Tibial nerve (tissue), 4 donors: ENCODE measurements at regions not wholly inside any gene's neighbourhood (a gene's known extent, or its start where the extent isn't known, plus 50 kb on each side); places are given as distances from the start of the nearest gene placed in this dataset.

ENCODE experiments used
- DNase-seq, 2 donors: peaks; one replicate each; pipeline ENCODE4 v3.0.0-alpha.2; 2019; ENCODE audit warnings: low spot score in 2 of 2
- H3K27ac ChIP-seq, 4 donors: fragments of 200-600 bp; sonication (generic) in 3 of 4; one replicate each; pipeline ENCODE4 v1.5.1; 2017 to 2019; ENCODE audit warnings: mild to moderate bottlenecking in 1 of 4
- H3K27me3 ChIP-seq, 2 donors: fragments of 200-600 bp; sonication (generic) in 1 of 2; one replicate each; pipeline versions ENCODE4 v1.5.1 to v1.6.0; 2017 to 2019
- H3K36me3 ChIP-seq, 3 donors: fragments of 200-600 bp; sonication (generic); one replicate each; pipeline ENCODE4 v1.5.1; 2018 to 2019
- H3K4me1 ChIP-seq, 4 donors: fragments of 200-600 bp; sonication (generic) in 3 of 4; one replicate each; pipeline ENCODE4 v1.5.1; 2017 to 2019
- H3K4me3 ChIP-seq, 4 donors: fragments of 200-600 bp; sonication (generic) in 3 of 4; one replicate each; pipeline ENCODE4 v1.5.1; 2017 to 2019; ENCODE audit warnings: mild to moderate bottlenecking in 1 of 4, moderate library complexity in 1 of 4
- H3K9me3 ChIP-seq, 4 donors: fragments of 200-600 bp; sonication (generic) in 3 of 4; one replicate each; pipeline ENCODE4 v1.5.1; 2017 to 2019
- EP300 ChIP-seq, 2 donors: sonication (generic); formaldehyde crosslinking; IDR thresholded peaks; one replicate each; pipeline ENCODE4 v1.6.1; 2017; ENCODE audit warnings: antibody characterized with exemption in 2 of 2, mild to moderate bottlenecking in 1 of 2
- POLR2A ChIP-seq, 2 donors: fragments of 450-650 bp; IDR thresholded peaks; one replicate each; pipeline ENCODE4 v1.6.1; 2017; ENCODE audit warnings: antibody characterized with exemption in 2 of 2, mild to moderate bottlenecking in 2 of 2, moderate library complexity in 2 of 2
- WGBS, 2 donors: methylation state at CpG; one replicate each; pipeline ENCODE4 v1.1.5; 2018; 5-methylcytosine and 5-hydroxymethylcytosine counted together
- TF ChIP-seq, protein P1 (sequence below), 5 experiments: fragments of 200-600 bp in 3 of 5; fragments of 450-650 bp in 2 of 5; sonication (generic) in 3 of 5; IDR thresholded peaks; one replicate each; pipeline ENCODE4 v1.5.1; 2016 to 2019; ENCODE audit warnings: antibody characterized with exemption in 5 of 5, mild to moderate bottlenecking in 3 of 5, moderate library complexity in 2 of 5

DNA sequence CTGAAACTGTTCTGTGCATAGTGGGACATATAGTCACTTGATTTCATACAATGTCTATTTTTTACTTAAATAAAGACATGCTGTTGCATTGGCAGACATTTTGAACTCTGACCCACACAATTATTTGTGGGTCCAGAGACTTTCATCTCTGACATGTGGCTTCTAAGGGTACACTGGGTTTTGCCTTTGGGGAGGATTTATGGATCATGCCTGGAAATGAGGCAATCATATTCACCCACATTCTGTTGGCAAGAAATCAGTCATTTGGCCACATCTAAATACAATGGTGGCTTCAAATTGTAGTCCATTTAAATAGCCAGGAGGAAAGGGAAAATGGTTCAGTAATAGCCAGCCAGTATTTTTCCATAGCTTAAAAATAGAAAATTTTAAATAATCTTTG lies 238.3 kb upstream of the KLF12 start:
- no peak for TF ChIP-seq POLR2A (IDR thresholded peaks at IDR 0.05)
- TF ChIP-seq, protein P1, sequence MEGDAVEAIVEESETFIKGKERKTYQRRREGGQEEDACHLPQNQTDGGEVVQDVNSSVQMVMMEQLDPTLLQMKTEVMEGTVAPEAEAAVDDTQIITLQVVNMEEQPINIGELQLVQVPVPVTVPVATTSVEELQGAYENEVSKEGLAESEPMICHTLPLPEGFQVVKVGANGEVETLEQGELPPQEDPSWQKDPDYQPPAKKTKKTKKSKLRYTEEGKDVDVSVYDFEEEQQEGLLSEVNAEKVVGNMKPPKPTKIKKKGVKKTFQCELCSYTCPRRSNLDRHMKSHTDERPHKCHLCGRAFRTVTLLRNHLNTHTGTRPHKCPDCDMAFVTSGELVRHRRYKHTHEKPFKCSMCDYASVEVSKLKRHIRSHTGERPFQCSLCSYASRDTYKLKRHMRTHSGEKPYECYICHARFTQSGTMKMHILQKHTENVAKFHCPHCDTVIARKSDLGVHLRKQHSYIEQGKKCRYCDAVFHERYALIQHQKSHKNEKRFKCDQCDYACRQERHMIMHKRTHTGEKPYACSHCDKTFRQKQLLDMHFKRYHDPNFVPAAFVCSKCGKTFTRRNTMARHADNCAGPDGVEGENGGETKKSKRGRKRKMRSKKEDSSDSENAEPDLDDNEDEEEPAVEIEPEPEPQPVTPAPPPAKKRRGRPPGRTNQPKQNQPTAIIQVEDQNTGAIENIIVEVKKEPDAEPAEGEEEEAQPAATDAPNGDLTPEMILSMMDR (IDR thresholded peaks at IDR 0.05) = no peak
- no peak for TF ChIP-seq EP300 (IDR thresholded peaks at IDR 0.05)
- Histone ChIP-seq H3K27me3 (no peaks in the 10 kb centered on the region), H3K4me1 (no peaks in the 10 kb centered on the region), H3K4me3 (no peak overlapping the region), H3K27ac (no peak overlapping the region), H3K36me3 (no peaks in the 10 kb centered on the region), H3K9me3 (no peaks in the 10 kb centered on the region)
- no peak for DNase-seq

DNA sequence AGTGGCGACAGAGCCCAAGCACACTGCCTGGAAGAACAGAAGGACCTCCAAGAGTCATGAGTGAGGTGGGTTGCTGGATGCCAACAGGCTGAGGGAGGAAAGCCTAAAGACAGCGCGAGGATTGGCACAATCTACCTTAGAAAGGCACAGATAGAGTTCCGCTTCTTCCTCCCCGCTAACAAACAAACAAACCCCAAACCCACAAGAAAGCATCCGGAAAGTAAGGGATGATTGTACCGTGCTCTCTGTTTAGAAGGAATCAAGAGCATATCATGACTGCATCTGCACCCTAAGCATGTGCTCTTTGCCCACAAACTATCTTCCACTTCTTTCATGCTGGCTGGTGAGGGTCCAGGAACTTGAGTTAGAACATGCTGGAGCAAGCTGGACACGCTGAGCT lies 233.0 kb upstream of the KLF12 start:
- Histone ChIP-seq H3K27me3 (no peaks in the 10 kb centered on the region), H3K4me3 (no peak overlapping the region), H3K27ac (no peak overlapping the region), H3K4me1 (no peaks in the 10 kb centered on the region), H3K9me3 (no peaks in the 10 kb centered on the region), H3K36me3 (no peaks in the 10 kb centered on the region)
- TF ChIP-seq EP300 (IDR thresholded peaks at IDR 0.05) (no peak), POLR2A (IDR thresholded peaks at IDR 0.05) (no peak)
- TF ChIP-seq, protein P1 (IDR thresholded peaks at IDR 0.05) = no peak
- WGBS, 2 donors = 96% methylated on average over 8 of the region's 8 CpGs
- DNase-seq = no peak

DNA sequence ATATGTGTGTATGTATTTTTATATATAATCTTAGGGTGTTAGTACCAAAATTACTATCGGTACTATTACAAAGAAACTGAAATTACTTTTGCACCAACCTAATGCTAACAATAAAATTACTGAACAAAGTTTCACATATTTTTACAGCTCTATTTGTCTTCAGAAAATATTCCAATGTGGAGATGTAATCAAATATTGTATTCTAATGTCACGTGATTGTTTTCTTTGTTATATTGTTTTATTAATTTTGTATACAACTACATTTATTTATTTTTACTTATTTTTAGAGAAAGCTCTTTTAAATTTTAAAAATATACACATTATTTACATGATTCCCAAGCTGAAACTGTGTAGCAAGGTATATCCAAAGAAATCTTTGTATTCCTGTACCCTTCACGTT lies 227.1 kb upstream of the KLF12 start:
- H3K27me3 ChIP-seq = no peaks in the 10 kb centered on the region
- WGBS, 2 donors = 95% methylated on average over 3 of the region's 3 CpGs
- no peaks in the 10 kb centered on the region for H3K36me3 ChIP-seq
- no peak overlapping the region for H3K4me3 ChIP-seq
- no peak overlapping the region for H3K27ac ChIP-seq
- DNase-seq = no peak
- TF ChIP-seq EP300 (IDR thresholded peaks at IDR 0.05) = no peak
- TF ChIP-seq POLR2A (IDR thresholded peaks at IDR 0.05) = no peak
- TF ChIP-seq, protein P1 (IDR thresholded peaks at IDR 0.05) = no peak
- no peaks in the 10 kb centered on the region for H3K4me1 ChIP-seq
- H3K9me3 ChIP-seq = no peaks in the 10 kb centered on the region

DNA sequence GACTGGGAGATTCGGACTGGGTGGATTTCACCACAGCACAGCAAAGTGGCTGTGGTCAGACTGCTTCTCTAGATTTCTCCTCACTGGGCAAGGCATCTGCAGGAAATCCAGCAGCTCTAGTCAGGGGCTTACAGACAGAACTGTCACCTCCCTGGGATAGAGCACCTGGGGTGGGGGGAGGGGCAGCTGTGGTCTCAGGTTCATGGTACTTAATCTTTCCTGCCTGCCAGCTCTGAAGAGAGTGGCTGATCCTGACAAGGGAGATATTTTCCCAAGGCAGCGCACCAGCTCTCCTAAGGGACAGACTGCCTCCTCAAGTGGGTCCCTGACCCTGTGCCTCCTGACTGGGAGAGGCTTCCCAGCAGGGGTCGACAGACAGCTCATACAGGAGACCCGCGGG lies 212.8 kb upstream of the KLF12 start:
- H3K27ac ChIP-seq = no peak overlapping the region
- H3K9me3 ChIP-seq = peaks cover 0 to 9% (median 0%) of the 10 kb centered on the region in 4 donors
- no peak for DNase-seq
- no peak overlapping the region for H3K4me3 ChIP-seq
- no peaks in the 10 kb centered on the region for H3K36me3 ChIP-seq
- no peaks in the 10 kb centered on the region for H3K4me1 ChIP-seq
- 77% methylated on average over 4 to 5 of the region's 5 CpGs for WGBS, 2 donors
- no peaks in the 10 kb centered on the region for H3K27me3 ChIP-seq
- TF ChIP-seq, protein P1 (IDR thresholded peaks at IDR 0.05) = no peak
- TF ChIP-seq EP300 (IDR thresholded peaks at IDR 0.05) = no peak
- TF ChIP-seq POLR2A (IDR thresholded peaks at IDR 0.05) = no peak

DNA sequence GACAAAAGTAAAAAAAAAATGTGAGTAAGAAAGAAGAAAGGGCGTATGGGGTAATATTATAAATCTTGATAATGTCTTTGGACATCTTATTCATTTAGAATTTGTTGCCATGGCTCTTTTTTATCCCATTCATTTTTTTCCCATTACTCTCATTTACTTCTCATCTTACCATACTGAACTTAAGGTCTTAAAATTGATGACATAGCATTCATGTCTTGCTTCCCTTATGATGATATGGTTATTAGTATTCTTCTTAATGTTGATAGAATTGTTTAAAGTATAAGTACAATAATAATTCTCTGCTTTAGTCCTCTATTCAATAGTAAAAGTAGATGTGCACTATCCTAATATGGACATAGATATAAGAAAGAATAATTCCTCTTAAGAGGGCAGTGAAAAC lies 204.1 kb upstream of the KLF12 start:
- H3K4me3 ChIP-seq = no peak overlapping the region
- no peaks in the 10 kb centered on the region for H3K27me3 ChIP-seq
- TF ChIP-seq, protein P1 (IDR thresholded peaks at IDR 0.05) = no peak
- TF ChIP-seq POLR2A (IDR thresholded peaks at IDR 0.05) (no peak), EP300 (IDR thresholded peaks at IDR 0.05) (no peak)
- no peak for DNase-seq
- peaks cover 0 to 3% (median 0%) of the 10 kb centered on the region in 4 donors for H3K9me3 ChIP-seq
- H3K36me3 ChIP-seq = no peaks in the 10 kb centered on the region
- 80 to 97% methylated on average over 1 of the region's 1 CpG for WGBS, 2 donors
- H3K4me1 ChIP-seq = no peaks in the 10 kb centered on the region
- no peak overlapping the region for H3K27ac ChIP-seq
